ENCODE measurements at regions not wholly inside any gene's neighbourhood (a gene's known extent, or its start where the extent isn't known, plus 50 kb on each side); places are given as distances from the start of the nearest gene placed in this dataset.
"Not testable (repeated sequence)": the region's sequence is repeated elsewhere in the genome, so short reads cannot be mapped to it uniquely, and the experiment has no call there.

- CTCF ChIA-PET: no interaction called here
- no peak for DNase-seq
- no peaks in the 10 kb centered on the region for H3K9me3 Mint-ChIP-seq
- H3K4me1 Mint-ChIP-seq: no peaks in the 10 kb centered on the region
- H3K4me3 Mint-ChIP-seq: no peak overlapping the region
- H3K27me3 Mint-ChIP-seq: no peaks in the 10 kb centered on the region
- POLR2A ChIA-PET: no interaction called here
- no peaks in the 10 kb centered on the region for H3K36me3 Mint-ChIP-seq (ENCODE audit: low read depth)
- H3K27ac Mint-ChIP-seq: no peak overlapping the region
Measured at GRCh38 chr4:134145369-134145768, 56.2 kb downstream of the PABPC4L start.

GRCh38 chr4:134144337-134144736 lies 57.3 kb downstream of the PABPC4L start:
- CTCF ChIA-PET: no interaction called here
- Mint-ChIP-seq H3K27ac (no peak overlapping the region), H3K4me1 (no peaks in the 10 kb centered on the region), H3K36me3 (ENCODE audit: low read depth) (no peaks in the 10 kb centered on the region), H3K27me3 (no peaks in the 10 kb centered on the region), H3K9me3 (no peaks in the 10 kb centered on the region), H3K4me3 (no peak overlapping the region)
- no peak for DNase-seq
- POLR2A ChIA-PET: no interaction called here

GRCh38 chr4:134141728-134142127 lies 59.9 kb downstream of the PABPC4L start:
- ChIA-PET POLR2A (no interaction called here), CTCF (no interaction called here)
- Mint-ChIP-seq H3K27me3 (no peaks in the 10 kb centered on the region), H3K27ac (no peak overlapping the region), H3K4me3 (no peak overlapping the region), H3K36me3 (ENCODE audit: low read depth) (no peaks in the 10 kb centered on the region), H3K4me1 (no peaks in the 10 kb centered on the region), H3K9me3 (no peaks in the 10 kb centered on the region)
- no peak for DNase-seq

GRCh38 chr4:134139188-134139587 lies 62.4 kb downstream of the PABPC4L start:
- no peak for DNase-seq
- no peaks in the 10 kb centered on the region for H3K9me3 Mint-ChIP-seq
- ChIA-PET CTCF (no interaction called here), POLR2A (no interaction called here)
- H3K27me3 Mint-ChIP-seq: no peaks in the 10 kb centered on the region
- H3K4me1 Mint-ChIP-seq: no peaks in the 10 kb centered on the region
- H3K36me3 Mint-ChIP-seq (ENCODE audit: low read depth): no peaks in the 10 kb centered on the region
- H3K4me3 Mint-ChIP-seq: no peak overlapping the region
- H3K27ac Mint-ChIP-seq: no peak overlapping the region

GRCh38 chr4:134132086-134132783 lies 69.4 kb downstream of the PABPC4L start:
- Mint-ChIP-seq H3K27me3 (no peaks in the 10 kb centered on the region), H3K36me3 (ENCODE audit: low read depth) (no peaks in the 10 kb centered on the region), H3K9me3 (peaks cover 3% of the 10 kb centered on the region), H3K4me1 (no peaks in the 10 kb centered on the region), H3K4me3 (no peak overlapping the region), H3K27ac (no peak overlapping the region)
- POLR2A ChIA-PET: no interaction called here
- CTCF ChIA-PET: no interaction called here
- DNase-seq: no peak

GRCh38 chr4:134126955-134127354 lies 74.6 kb downstream of the PABPC4L start:
- Mint-ChIP-seq H3K27ac (no peak overlapping the region), H3K4me1 (no peaks in the 10 kb centered on the region), H3K27me3 (no peaks in the 10 kb centered on the region), H3K4me3 (no peak overlapping the region), H3K9me3 (peaks cover 3% of the 10 kb centered on the region), H3K36me3 (ENCODE audit: low read depth) (no peaks in the 10 kb centered on the region)
- CTCF ChIA-PET: no interaction called here
- POLR2A ChIA-PET: no interaction called here
- no peak for DNase-seq

- no peak for DNase-seq
- CTCF ChIA-PET: no interaction called here
- peaks cover 3% of the 10 kb centered on the region for H3K9me3 Mint-ChIP-seq
- no peaks in the 10 kb centered on the region for H3K27me3 Mint-ChIP-seq
- H3K27ac Mint-ChIP-seq: no peak overlapping the region
- H3K4me3 Mint-ChIP-seq: no peak overlapping the region
- no peaks in the 10 kb centered on the region for H3K4me1 Mint-ChIP-seq
- POLR2A ChIA-PET: no interaction called here
- no peaks in the 10 kb centered on the region for H3K36me3 Mint-ChIP-seq (ENCODE audit: low read depth)
Measured at GRCh38 chr4:134126000-134126560, 75.5 kb downstream of the PABPC4L start.

- ChIA-PET CTCF (no interaction called here), POLR2A (no interaction called here)
- Mint-ChIP-seq H3K9me3 (no peaks in the 10 kb centered on the region), H3K4me1 (no peaks in the 10 kb centered on the region), H3K27ac (no peak overlapping the region), H3K36me3 (ENCODE audit: low read depth) (no peaks in the 10 kb centered on the region), H3K4me3 (no peak overlapping the region), H3K27me3 (no peaks in the 10 kb centered on the region)
- DNase-seq: no peak
Measured at GRCh38 chr4:134122903-134123302, 78.7 kb downstream of the PABPC4L start.

- Mint-ChIP-seq H3K27me3 (no peaks in the 10 kb centered on the region), H3K9me3 (no peaks in the 10 kb centered on the region), H3K27ac (no peak overlapping the region), H3K4me3 (no peak overlapping the region), H3K4me1 (no peaks in the 10 kb centered on the region), H3K36me3 (ENCODE audit: low read depth) (no peaks in the 10 kb centered on the region)
- POLR2A ChIA-PET: no interaction called here
- DNase-seq: no peak
- CTCF ChIA-PET: no interaction called here
Measured at GRCh38 chr4:134117392-134118183, 84.0 kb downstream of the PABPC4L start.

GRCh38 chr4:134089885-134090284 lies 111.7 kb downstream of the PABPC4L start:
- H3K4me3 Mint-ChIP-seq: no peak overlapping the region
- H3K36me3 Mint-ChIP-seq (ENCODE audit: low read depth): no peaks in the 10 kb centered on the region
- ChIA-PET POLR2A (no interaction called here), CTCF (no interaction called here)
- no peak for DNase-seq
- H3K27me3 Mint-ChIP-seq: no peaks in the 10 kb centered on the region
- H3K27ac Mint-ChIP-seq: no peak overlapping the region
- H3K4me1 Mint-ChIP-seq: no peaks in the 10 kb centered on the region
- peaks cover 2% of the 10 kb centered on the region for H3K9me3 Mint-ChIP-seq

GRCh38 chr4:134085496-134085895 lies 116.1 kb downstream of the PABPC4L start:
- no peaks in the 10 kb centered on the region for H3K36me3 Mint-ChIP-seq (ENCODE audit: low read depth)
- CTCF ChIA-PET: no interaction called here

GRCh38 chr4:134079085-134079484 lies 122.5 kb downstream of the PABPC4L start:
- H3K27me3 Mint-ChIP-seq; H3K4me1 Mint-ChIP-seq; CTCF ChIA-PET; H3K4me3 Mint-ChIP-seq; DNase-seq; H3K9me3 Mint-ChIP-seq; H3K27ac Mint-ChIP-seq; POLR2A ChIA-PET; H3K36me3 Mint-ChIP-seq (ENCODE audit: low read depth): not testable (repeated sequence)

More at GRCh38 chr4:134085496-134085895, 116.1 kb downstream of the PABPC4L start:
- Mint-ChIP-seq H3K4me3 (no peak overlapping the region), H3K9me3 (peaks cover 4% of the 10 kb centered on the region), H3K27me3 (no peaks in the 10 kb centered on the region), H3K4me1 (no peaks in the 10 kb centered on the region), H3K27ac (no peak overlapping the region)
- POLR2A ChIA-PET: no interaction called here
- DNase-seq: no peak

GRCh38 chr4:134078230-134078914 lies 123.2 kb downstream of the PABPC4L start:
- CTCF ChIA-PET: no interaction called here
- Mint-ChIP-seq H3K4me1 (no peaks in the 10 kb centered on the region), H3K4me3 (no peak overlapping the region), H3K27me3 (no peaks in the 10 kb centered on the region), H3K36me3 (ENCODE audit: low read depth) (no peaks in the 10 kb centered on the region), H3K9me3 (peaks cover 3% of the 10 kb centered on the region), H3K27ac (no peak overlapping the region)
- no peak for DNase-seq
- POLR2A ChIA-PET: no interaction called here
